H9 (cell line): ENCODE measurements at regions not wholly inside any gene's neighbourhood (a gene's known extent, or its start where the extent isn't known, plus 50 kb on each side); places are given as distances from the start of the nearest gene placed in this dataset.

ENCODE experiments used
- DNase-seq: peaks from one replicate; pipeline ENCODE4 v3.0.0-alpha.2; 2017
- H2AFZ ChIP-seq: one replicate; pipeline ENCODE4 v1.6.1; 2013; ENCODE audit warnings: mild to moderate bottlenecking, low read length, control low read depth, moderate library complexity
- H2AK5ac ChIP-seq: 2 replicates; pipeline ENCODE4 v1.6.1; 2013; ENCODE audit warnings: low read length, control low read depth, mixed read lengths; ENCODE audit not compliant: insufficient read length
- H2BK120ac ChIP-seq: one replicate; pipeline ENCODE4 v1.6.1; 2013; ENCODE audit warnings: low read depth, mild to moderate bottlenecking, low read length, control low read depth, inconsistent platforms; ENCODE audit not compliant: poor library complexity, severe bottlenecking
- H2BK12ac ChIP-seq: 2 replicates; pipeline ENCODE4 v1.6.1; 2013; ENCODE audit warnings: low read length, control low read depth, mixed read lengths, low read depth; ENCODE audit not compliant: insufficient read length
- H2BK15ac ChIP-seq: 2 replicates; pipeline ENCODE4 v1.6.1; 2013; ENCODE audit warnings: low read depth, low read length, control low read depth
- H2BK20ac ChIP-seq: one replicate; pipeline ENCODE4 v1.6.1; 2013; ENCODE audit warnings: low read depth, mild to moderate bottlenecking, low read length, control low read depth, inconsistent platforms; ENCODE audit not compliant: poor library complexity, severe bottlenecking
- H2BK5ac ChIP-seq: 2 replicates; pipeline ENCODE4 v1.6.1; 2013; ENCODE audit warnings: low read length, control low read depth, mixed read lengths; ENCODE audit not compliant: insufficient read length
- H3K14ac ChIP-seq: 2 replicates; pipeline ENCODE4 v1.6.1; 2013; ENCODE audit warnings: low read length, control low read depth; ENCODE audit not compliant: insufficient read depth
- H3K18ac ChIP-seq: 2 replicates; pipeline ENCODE4 v1.6.1; 2013; ENCODE audit warnings: low read depth, mild to moderate bottlenecking, mixed read lengths, low read length, control low read depth; ENCODE audit not compliant: insufficient read length
- H3K23ac ChIP-seq: 2 replicates; pipeline ENCODE4 v1.6.1; 2013; ENCODE audit warnings: low read length, control low read depth, mixed read lengths, low read depth; ENCODE audit not compliant: insufficient read length
- H3K23me2 ChIP-seq: 2 replicates; pipeline ENCODE4 v1.6.1; 2013; ENCODE audit warnings: low read depth, mild to moderate bottlenecking, mixed read lengths, low read length, control low read depth; ENCODE audit not compliant: insufficient read length, poor library complexity, severe bottlenecking
- H3K27ac ChIP-seq: 2 replicates; pipeline ENCODE4 v1.5.1; 2013; ENCODE audit warnings: low read length, control low read depth, mixed read lengths, low read depth; ENCODE audit not compliant: insufficient read length
- H3K27me3 ChIP-seq: 2 replicates; pipeline ENCODE4 v1.6.1; 2013; ENCODE audit warnings: low read length, control low read depth, inconsistent platforms; ENCODE audit not compliant: insufficient read depth
- H3K4ac ChIP-seq: 2 replicates; pipeline ENCODE4 v1.6.1; 2013; ENCODE audit warnings: low read depth, mild to moderate bottlenecking, control low read depth, inconsistent platforms, low read length, moderate library complexity
- H3K4me1 ChIP-seq: 2 replicates; pipeline ENCODE4 v1.6.1; 2013; ENCODE audit warnings: low read length, control low read depth, inconsistent platforms; ENCODE audit not compliant: insufficient read depth
- H3K4me2 ChIP-seq: 2 replicates; pipeline ENCODE4 v1.6.1; 2013; ENCODE audit warnings: low read length, control low read depth, mixed read lengths; ENCODE audit not compliant: insufficient read length, insufficient read depth
- H3K56ac ChIP-seq: 2 replicates; pipeline ENCODE4 v1.6.1; 2013; ENCODE audit warnings: low read depth, mild to moderate bottlenecking, mixed read lengths, low read length, control low read depth; ENCODE audit not compliant: insufficient read length
- H3K79me1 ChIP-seq: 2 replicates; pipeline ENCODE4 v1.6.1; 2013; ENCODE audit warnings: low read depth, mild to moderate bottlenecking, moderate library complexity, low read length, control low read depth, inconsistent platforms; ENCODE audit not compliant: insufficient read depth, poor library complexity, severe bottlenecking
- H3K79me2 ChIP-seq: 2 replicates; pipeline ENCODE4 v1.6.1; 2013; ENCODE audit warnings: low read length, control low read depth, inconsistent platforms; ENCODE audit not compliant: insufficient read depth
- H3K9ac ChIP-seq: 2 replicates; pipeline ENCODE4 v1.6.1; 2013; ENCODE audit warnings: low read length, control low read depth, mixed read lengths; ENCODE audit not compliant: insufficient read length; ENCODE audit errors: extremely low read depth
- H3K9me3 ChIP-seq: one replicate; pipeline ENCODE4 v1.6.1; 2013; ENCODE audit warnings: low read depth, low read length, inconsistent platforms; ENCODE audit not compliant: control insufficient read depth
- H3T11ph ChIP-seq: one replicate; pipeline ENCODE4 v1.6.1; 2013; ENCODE audit warnings: mild to moderate bottlenecking, low read length, control low read depth, inconsistent platforms
- H4K20me1 ChIP-seq: one replicate; pipeline ENCODE4 v1.6.1; 2013; ENCODE audit not compliant: control insufficient read depth, insufficient read length, insufficient read depth
- H4K5ac ChIP-seq: 2 replicates; pipeline ENCODE4 v1.6.1; 2013; ENCODE audit warnings: low read depth, mild to moderate bottlenecking, mixed read lengths, low read length, control low read depth; ENCODE audit not compliant: insufficient read length
- H4K8ac ChIP-seq: replicated peaks from 2 replicates; pipeline ENCODE4 v1.6.1; 2013; ENCODE audit warnings: low read length, control low read depth, mixed read lengths, low read depth; ENCODE audit not compliant: insufficient read length
- H4K91ac ChIP-seq: 2 replicates; pipeline ENCODE4 v1.6.1; 2013; ENCODE audit warnings: low read depth, mild to moderate bottlenecking, moderate library complexity, mixed read lengths, low read length, control low read depth; ENCODE audit not compliant: insufficient read length
- H3K27ac Mint-ChIP-seq, 3 experiments: 2 replicates in 2 of 3; 3 replicates in 1 of 3; pipeline ENCODE4 v1.8.0; 2020 to 2021; ENCODE audit warnings: mixed read lengths in 3 of 3, mild to moderate bottlenecking in 1 of 3, moderate library complexity in 1 of 3
- H3K27me3 Mint-ChIP-seq: 2 replicates; pipeline ENCODE4 v1.8.0; 2021; ENCODE audit warnings: low read depth, mild to moderate bottlenecking, moderate library complexity, mixed read lengths
- H3K36me3 Mint-ChIP-seq, 3 experiments: 2 replicates in 2 of 3; 3 replicates in 1 of 3; pipeline ENCODE4 v1.8.0; 2020 to 2021; ENCODE audit warnings: low read depth in 3 of 3, mixed read lengths in 3 of 3; ENCODE audit not compliant: insufficient read depth in 1 of 3
- H3K4me1 Mint-ChIP-seq, 2 experiments: 2 replicates each; pipeline ENCODE4 v1.8.0; 2020; ENCODE audit warnings: mixed read lengths in 2 of 2
- H3K4me3 Mint-ChIP-seq, 2 experiments: 2 replicates in 1 of 2; 3 replicates in 1 of 2; pipeline ENCODE4 v1.8.0; 2020 to 2021; ENCODE audit warnings: mild to moderate bottlenecking in 2 of 2, mixed read lengths in 2 of 2, moderate library complexity in 1 of 2
- H3K9me3 Mint-ChIP-seq, 2 experiments: 2 replicates in 1 of 2; 3 replicates in 1 of 2; pipeline ENCODE4 v1.8.0; 2020; ENCODE audit warnings: mild to moderate bottlenecking in 2 of 2, mixed read lengths in 2 of 2, moderate library complexity in 1 of 2
- WGBS: extraction: QIAGEN DNeasy Blood & Tissue Kit; methylation state at CpG from one replicate; pipeline ENCODE4 v1.1.7; 2013; ENCODE audit warnings: missing lambda C conversion rate, low lambda C conversion rate, mixed read lengths; ENCODE audit not compliant: insufficient read length; ENCODE audit errors: extremely low coverage; 5-methylcytosine and 5-hydroxymethylcytosine counted together
- TF ChIP-seq, protein P1 (sequence below): fragments of 200-600 bp; sonication (generic); conservative IDR thresholded peaks from 3 replicates; pipeline ENCODE4 v1.8.0; 2021; ENCODE audit warnings: antibody characterized with exemption, mild to moderate bottlenecking

DNA sequence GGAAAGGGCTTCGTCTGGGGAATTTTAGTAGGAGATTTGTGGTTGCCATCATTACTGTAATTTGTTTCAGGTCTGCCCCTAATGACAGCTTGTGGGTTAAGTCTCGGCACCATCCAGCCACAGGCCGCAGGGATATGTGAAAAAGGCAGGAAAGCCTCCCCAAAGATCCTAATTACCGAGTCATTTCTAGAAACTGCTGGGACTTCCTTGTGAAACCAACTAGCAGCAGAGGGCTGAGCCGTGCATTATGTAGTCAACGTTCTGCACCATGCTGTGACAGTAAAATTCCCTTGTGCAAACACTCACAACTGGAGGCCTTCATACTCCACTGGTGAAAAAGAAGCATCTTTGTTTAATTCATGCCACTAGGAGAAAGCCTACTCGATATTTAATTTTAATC lies 230.3 kb downstream of the MPDZ start:
- H3K9me3 Mint-ChIP-seq, result no peaks in the 10 kb centered on the region
- Histone ChIP-seq H3K4me2 (no peak overlapping the region), H3K4me1 (no peaks in the 10 kb centered on the region), H2BK15ac (no peak overlapping the region), H4K91ac (no peak overlapping the region), H3K27me3 (no peaks in the 10 kb centered on the region), H3K23me2 (no peaks in the 10 kb centered on the region), H2AK5ac (no peak overlapping the region), H4K5ac (no peak overlapping the region), H3K23ac (no peak overlapping the region), H3K9ac (no peak overlapping the region), H2BK120ac (no peak overlapping the region), H3K27ac (no peak overlapping the region), H3K9me3 (no peaks in the 10 kb centered on the region), H2BK5ac (no peak overlapping the region), H3K56ac (no peak overlapping the region), H3K18ac (no peak overlapping the region), H4K8ac (no peak overlapping the region), H3K79me1 (no peaks in the 10 kb centered on the region), H3T11ph (no peak overlapping the region), H3K4ac (no peak overlapping the region), H3K79me2 (no peaks in the 10 kb centered on the region), H2AFZ (no peak overlapping the region), H4K20me1 (no peaks in the 10 kb centered on the region), H2BK20ac (no peak overlapping the region), H2BK12ac (no peak overlapping the region), H3K14ac (no peak overlapping the region)
- H3K4me1 Mint-ChIP-seq, result peaks cover 0 to 3% of the 10 kb centered on the region in 2 experiments; a peak in 2 of 4 replicates
- WGBS, result no CpG with 5 or more reads among the region's 7 CpGs
- no peaks in the 10 kb centered on the region for H3K36me3 Mint-ChIP-seq
- DNase-seq, result no peak
- no peaks in the 10 kb centered on the region for H3K27me3 Mint-ChIP-seq
- TF ChIP-seq, protein P1, sequence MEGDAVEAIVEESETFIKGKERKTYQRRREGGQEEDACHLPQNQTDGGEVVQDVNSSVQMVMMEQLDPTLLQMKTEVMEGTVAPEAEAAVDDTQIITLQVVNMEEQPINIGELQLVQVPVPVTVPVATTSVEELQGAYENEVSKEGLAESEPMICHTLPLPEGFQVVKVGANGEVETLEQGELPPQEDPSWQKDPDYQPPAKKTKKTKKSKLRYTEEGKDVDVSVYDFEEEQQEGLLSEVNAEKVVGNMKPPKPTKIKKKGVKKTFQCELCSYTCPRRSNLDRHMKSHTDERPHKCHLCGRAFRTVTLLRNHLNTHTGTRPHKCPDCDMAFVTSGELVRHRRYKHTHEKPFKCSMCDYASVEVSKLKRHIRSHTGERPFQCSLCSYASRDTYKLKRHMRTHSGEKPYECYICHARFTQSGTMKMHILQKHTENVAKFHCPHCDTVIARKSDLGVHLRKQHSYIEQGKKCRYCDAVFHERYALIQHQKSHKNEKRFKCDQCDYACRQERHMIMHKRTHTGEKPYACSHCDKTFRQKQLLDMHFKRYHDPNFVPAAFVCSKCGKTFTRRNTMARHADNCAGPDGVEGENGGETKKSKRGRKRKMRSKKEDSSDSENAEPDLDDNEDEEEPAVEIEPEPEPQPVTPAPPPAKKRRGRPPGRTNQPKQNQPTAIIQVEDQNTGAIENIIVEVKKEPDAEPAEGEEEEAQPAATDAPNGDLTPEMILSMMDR, result no peak
- no peak overlapping the region for H3K4me3 Mint-ChIP-seq
- peak overlapping the region in 2 of 3 experiments; percentile 53 to 69; a peak in 3 of 7 replicates for H3K27ac Mint-ChIP-seq
